ENCODE measurements at regions not wholly inside any gene's neighbourhood (a gene's known extent, or its start where the extent isn't known, plus 50 kb on each side); places are given as distances from the start of the nearest gene placed in this dataset.

DNA sequence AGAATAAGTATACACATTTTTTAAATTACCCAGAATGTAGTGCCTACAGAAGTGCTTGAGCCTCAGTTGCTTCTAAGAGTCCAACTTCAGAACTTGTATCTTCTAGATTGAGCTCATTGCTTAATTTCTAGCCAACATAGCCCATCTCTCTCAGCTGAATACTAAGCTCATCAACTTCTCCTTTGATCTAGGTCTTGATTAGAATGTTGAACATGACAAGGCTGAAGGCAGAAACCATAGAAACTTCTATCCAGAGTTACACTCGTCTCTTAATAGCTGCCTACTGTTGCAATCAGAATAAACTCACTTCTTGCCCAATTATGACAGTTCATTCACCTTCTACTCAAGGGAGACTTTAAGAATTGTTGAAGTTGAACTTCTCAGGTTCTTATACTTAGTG lies 327.3 kb upstream of the THBS1 start:
- Histone ChIP-seq H3K36me3 (replicated peaks in 1 of 2; ENCODE audit: control insufficient read depth in 2 of 2, insufficient read depth in 2 of 2, low read length in 2 of 2) (no peaks in the 10 kb centered on the region), H3K18ac (ENCODE audit: low read length) (no peak overlapping the region), H4K8ac (ENCODE audit: low read depth, low read length) (no peak overlapping the region), H3K9me3 (replicated peaks in 1 of 2; ENCODE audit: control insufficient read depth in 2 of 2, insufficient read depth in 1 of 2, low read depth in 1 of 2, low read length in 2 of 2) (no peaks in the 10 kb centered on the region), H3K4me3 (ENCODE audit: low read length in 2 of 2) (no peak overlapping the region), H2BK12ac (ENCODE audit: low read length) (no peak overlapping the region), H2AK5ac (ENCODE audit: low read depth, low read length) (no peak overlapping the region), H3K27me3 (ENCODE audit: control insufficient read depth in 3 of 3, insufficient read depth in 3 of 3, low read depth in 1 of 3, low read length in 3 of 3) (no peaks in the 10 kb centered on the region), H2BK15ac (ENCODE audit: low read length) (no peak overlapping the region), H3K27ac (replicated peaks; ENCODE audit: low read length) (no peak overlapping the region), H3K4me2 (ENCODE audit: insufficient read depth, low read length, poor library complexity, severe bottlenecking) (no peak overlapping the region), H2BK120ac (ENCODE audit: low read depth, low read length) (no peak overlapping the region), H3K9ac (ENCODE audit: low read depth, low read length, poor library complexity) (no peak overlapping the region), H3K23ac (ENCODE audit: low read depth, low read length, poor library complexity) (no peak overlapping the region), H2BK5ac (ENCODE audit: low read length) (no peak overlapping the region), H3K4me1 (ENCODE audit: control insufficient read depth in 2 of 2, insufficient read depth in 1 of 2, low read depth in 1 of 2, low read length in 2 of 2) (no peaks in the 10 kb centered on the region), H3K4ac (ENCODE audit: low read length) (no peak overlapping the region), H3K79me1 (ENCODE audit: low read depth, low read length) (no peaks in the 10 kb centered on the region), H4K91ac (ENCODE audit: low read depth, low read length, poor library complexity) (no peak overlapping the region), H2AFZ (ENCODE audit: low read length) (no peak overlapping the region), H3K14ac (ENCODE audit: low read length) (no peak overlapping the region)
- no CpG with 5 or more reads among the region's 1 CpG for WGBS, 2 donors (ENCODE audit: extremely low coverage in 2 of 2, insufficient read length in 2 of 2, insufficient replicate concordance in 1 of 2)
- no peak for DNase-seq (ENCODE audit: low spot score)

DNA sequence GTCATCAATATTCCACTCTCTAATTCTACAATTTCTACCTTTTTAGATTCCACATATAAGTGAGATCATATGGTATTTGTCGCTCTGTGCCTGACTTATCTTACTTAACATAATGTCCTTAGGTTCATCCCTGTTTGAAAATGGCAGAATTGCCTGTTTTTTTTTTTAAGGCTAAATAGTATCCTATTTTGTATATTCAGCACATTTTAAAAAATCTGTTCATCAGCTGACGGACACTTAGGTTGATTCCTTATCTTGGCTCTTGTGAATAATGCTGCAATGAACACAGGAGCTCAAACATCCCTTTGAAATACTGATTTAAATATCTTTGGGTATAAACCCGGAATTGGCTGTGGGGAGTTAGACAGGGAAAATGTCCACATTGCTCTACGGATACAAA lies 326.7 kb upstream of the THBS1 start:
- Histone ChIP-seq H3K9me3 (replicated peaks in 1 of 2; ENCODE audit: control insufficient read depth in 2 of 2, insufficient read depth in 1 of 2, low read depth in 1 of 2, low read length in 2 of 2) (no peaks in the 10 kb centered on the region), H4K91ac (ENCODE audit: low read depth, low read length, poor library complexity) (no peak overlapping the region), H2BK12ac (ENCODE audit: low read length) (no peak overlapping the region), H2BK120ac (ENCODE audit: low read depth, low read length) (no peak overlapping the region), H3K79me1 (ENCODE audit: low read depth, low read length) (no peaks in the 10 kb centered on the region), H3K27ac (replicated peaks; ENCODE audit: low read length) (no peak overlapping the region), H3K9ac (ENCODE audit: low read depth, low read length, poor library complexity) (no peak overlapping the region), H3K27me3 (ENCODE audit: control insufficient read depth in 3 of 3, insufficient read depth in 3 of 3, low read depth in 1 of 3, low read length in 3 of 3) (no peaks in the 10 kb centered on the region), H3K14ac (ENCODE audit: low read length) (no peak overlapping the region), H3K36me3 (replicated peaks in 1 of 2; ENCODE audit: control insufficient read depth in 2 of 2, insufficient read depth in 2 of 2, low read length in 2 of 2) (no peaks in the 10 kb centered on the region), H3K4me1 (ENCODE audit: control insufficient read depth in 2 of 2, insufficient read depth in 1 of 2, low read depth in 1 of 2, low read length in 2 of 2) (no peaks in the 10 kb centered on the region), H2AFZ (ENCODE audit: low read length) (no peak overlapping the region), H2BK15ac (ENCODE audit: low read length) (no peak overlapping the region), H2BK5ac (ENCODE audit: low read length) (no peak overlapping the region), H3K4ac (ENCODE audit: low read length) (no peak overlapping the region), H3K4me3 (ENCODE audit: low read length in 2 of 2) (no peak overlapping the region), H3K18ac (ENCODE audit: low read length) (no peak overlapping the region), H3K23ac (ENCODE audit: low read depth, low read length, poor library complexity) (no peak overlapping the region), H3K4me2 (ENCODE audit: insufficient read depth, low read length, poor library complexity, severe bottlenecking) (no peak overlapping the region), H2AK5ac (ENCODE audit: low read depth, low read length) (no peak overlapping the region), H4K8ac (ENCODE audit: low read depth, low read length) (no peak overlapping the region)
- no peak for DNase-seq (ENCODE audit: low spot score)
- no CpG with 5 or more reads among the region's 4 CpGs for WGBS, 2 donors (ENCODE audit: extremely low coverage in 2 of 2, insufficient read length in 2 of 2, insufficient replicate concordance in 1 of 2)

DNA sequence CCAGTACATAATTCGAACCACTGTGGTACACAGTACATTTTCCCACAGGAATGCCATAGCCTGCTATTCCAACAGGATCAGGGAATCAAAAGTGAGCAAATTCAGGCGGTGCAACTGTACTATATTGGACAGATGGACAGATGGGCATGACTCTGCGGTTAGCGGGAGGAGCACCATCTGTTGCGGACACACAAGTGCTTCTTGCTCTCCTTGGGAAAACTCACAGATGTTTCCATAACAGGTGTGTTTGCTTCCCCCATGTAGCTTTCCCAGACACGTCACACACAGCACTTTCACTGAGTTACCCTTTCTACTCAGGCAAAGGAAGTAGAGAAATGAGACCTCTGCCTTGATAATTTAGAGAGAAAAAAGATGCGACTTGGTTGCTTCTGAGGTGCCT lies 325.1 kb upstream of the THBS1 start:
- H3K79me1 ChIP-seq (ENCODE audit: low read depth, low read length): no peaks in the 10 kb centered on the region
- no peak for DNase-seq (ENCODE audit: low spot score)
- H3K4me3 ChIP-seq (ENCODE audit: low read length in 2 of 2): no peak overlapping the region
- no peak overlapping the region for H2BK12ac ChIP-seq (ENCODE audit: low read length)
- H2AFZ ChIP-seq (ENCODE audit: low read length): no peak overlapping the region
- no peaks in the 10 kb centered on the region for H3K9me3 ChIP-seq (replicated peaks in 1 of 2; ENCODE audit: control insufficient read depth in 2 of 2, insufficient read depth in 1 of 2, low read depth in 1 of 2, low read length in 2 of 2)
- no peak overlapping the region for H3K4me2 ChIP-seq (ENCODE audit: insufficient read depth, low read length, poor library complexity, severe bottlenecking)
- H3K18ac ChIP-seq (ENCODE audit: low read length): no peak overlapping the region
- no peak overlapping the region for H3K14ac ChIP-seq (ENCODE audit: low read length)
- no peak overlapping the region for H3K27ac ChIP-seq (replicated peaks; ENCODE audit: low read length)
- no peak overlapping the region for H2AK5ac ChIP-seq (ENCODE audit: low read depth, low read length)
- no peak overlapping the region for H4K91ac ChIP-seq (ENCODE audit: low read depth, low read length, poor library complexity)
- H4K8ac ChIP-seq (ENCODE audit: low read depth, low read length): no peak overlapping the region
- no peaks in the 10 kb centered on the region for H3K36me3 ChIP-seq (replicated peaks in 1 of 2; ENCODE audit: control insufficient read depth in 2 of 2, insufficient read depth in 2 of 2, low read length in 2 of 2)
- H3K9ac ChIP-seq (ENCODE audit: low read depth, low read length, poor library complexity): no peak overlapping the region
- H2BK120ac ChIP-seq (ENCODE audit: low read depth, low read length): no peak overlapping the region
- H3K4me1 ChIP-seq (ENCODE audit: control insufficient read depth in 2 of 2, insufficient read depth in 1 of 2, low read depth in 1 of 2, low read length in 2 of 2): no peaks in the 10 kb centered on the region
- WGBS, 2 donors (ENCODE audit: extremely low coverage in 2 of 2, insufficient read length in 2 of 2, insufficient replicate concordance in 1 of 2): no CpG with 5 or more reads among the region's 7 CpGs
- no peak overlapping the region for H3K23ac ChIP-seq (ENCODE audit: low read depth, low read length, poor library complexity)
- no peak overlapping the region for H2BK15ac ChIP-seq (ENCODE audit: low read length)
- H3K4ac ChIP-seq (ENCODE audit: low read length): no peak overlapping the region
- H2BK5ac ChIP-seq (ENCODE audit: low read length): no peak overlapping the region
- no peaks in the 10 kb centered on the region for H3K27me3 ChIP-seq (ENCODE audit: control insufficient read depth in 3 of 3, insufficient read depth in 3 of 3, low read depth in 1 of 3, low read length in 3 of 3)

DNA sequence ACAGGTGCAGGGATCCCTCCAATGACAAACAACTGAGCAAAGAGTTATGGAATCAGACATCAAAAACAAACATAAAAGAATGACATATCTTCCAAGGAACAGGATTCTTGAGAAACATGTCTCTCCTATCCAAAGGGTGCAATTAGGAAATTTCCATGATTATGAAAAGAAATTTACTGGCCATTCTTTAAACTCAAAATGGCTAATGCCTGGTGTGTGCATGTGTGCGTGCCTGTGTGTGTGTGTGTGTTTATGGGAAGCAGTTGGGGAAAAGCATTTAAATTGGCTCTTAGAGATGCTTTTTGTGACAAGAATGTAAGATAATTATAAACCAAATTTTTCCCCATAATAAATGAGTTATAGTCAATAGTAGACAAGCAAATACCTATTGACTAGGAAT lies 320.5 kb upstream of the THBS1 start:
- no peaks in the 10 kb centered on the region for H3K27me3 ChIP-seq (ENCODE audit: control insufficient read depth in 3 of 3, insufficient read depth in 3 of 3, low read depth in 1 of 3, low read length in 3 of 3)
- H3K79me1 ChIP-seq (ENCODE audit: low read depth, low read length): no peaks in the 10 kb centered on the region
- H3K4me1 ChIP-seq (ENCODE audit: control insufficient read depth in 2 of 2, insufficient read depth in 1 of 2, low read depth in 1 of 2, low read length in 2 of 2): no peaks in the 10 kb centered on the region
- no peak overlapping the region for H3K14ac ChIP-seq (ENCODE audit: low read length)
- H3K9me3 ChIP-seq (replicated peaks in 1 of 2; ENCODE audit: control insufficient read depth in 2 of 2, insufficient read depth in 1 of 2, low read depth in 1 of 2, low read length in 2 of 2): no peaks in the 10 kb centered on the region
- no peak overlapping the region for H4K8ac ChIP-seq (ENCODE audit: low read depth, low read length)
- H2AFZ ChIP-seq (ENCODE audit: low read length): no peak overlapping the region
- H3K36me3 ChIP-seq (replicated peaks in 1 of 2; ENCODE audit: control insufficient read depth in 2 of 2, insufficient read depth in 2 of 2, low read length in 2 of 2): no peaks in the 10 kb centered on the region
- H3K4ac ChIP-seq (ENCODE audit: low read length): no peak overlapping the region
- H2BK12ac ChIP-seq (ENCODE audit: low read length): no peak overlapping the region
- no peak for DNase-seq (ENCODE audit: low spot score)
- no CpG with 5 or more reads among the region's 1 CpG for WGBS, 2 donors (ENCODE audit: extremely low coverage in 2 of 2, insufficient read length in 2 of 2, insufficient replicate concordance in 1 of 2)
- H3K18ac ChIP-seq (ENCODE audit: low read length): no peak overlapping the region
- H3K4me2 ChIP-seq (ENCODE audit: insufficient read depth, low read length, poor library complexity, severe bottlenecking): no peak overlapping the region
- H3K23ac ChIP-seq (ENCODE audit: low read depth, low read length, poor library complexity): no peak overlapping the region
- no peak overlapping the region for H2BK5ac ChIP-seq (ENCODE audit: low read length)
- H2BK15ac ChIP-seq (ENCODE audit: low read length): no peak overlapping the region
- no peak overlapping the region for H3K27ac ChIP-seq (replicated peaks; ENCODE audit: low read length)
- no peak overlapping the region for H2AK5ac ChIP-seq (ENCODE audit: low read depth, low read length)
- no peak overlapping the region for H4K91ac ChIP-seq (ENCODE audit: low read depth, low read length, poor library complexity)
- H2BK120ac ChIP-seq (ENCODE audit: low read depth, low read length): no peak overlapping the region
- H3K9ac ChIP-seq (ENCODE audit: low read depth, low read length, poor library complexity): no peak overlapping the region
- H3K4me3 ChIP-seq (ENCODE audit: low read length in 2 of 2): no peak overlapping the region

All from neuronal stem cell (in vitro differentiated cells).